Muscle layer of duodenum (tissue), 2 donors: ENCODE measurements at regions not wholly inside any gene's neighbourhood (a gene's known extent, or its start where the extent isn't known, plus 50 kb on each side); places are given as distances from the start of the nearest gene placed in this dataset.

Experiments used
- H3K27ac ChIP-seq: one replicate; pipeline ENCODE4 v1.7.0; 2013; ENCODE audit warnings: mild to moderate bottlenecking, low read length
- H3K27me3 ChIP-seq: one replicate; pipeline ENCODE4 v1.7.0; 2013; ENCODE audit warnings: low read depth, mild to moderate bottlenecking, control low read depth, low read length
- H3K36me3 ChIP-seq, 2 donors: one replicate each; pipeline ENCODE4 v1.7.0; 2013; ENCODE audit warnings: low read length in 2 of 2, control low read depth in 1 of 2, mild to moderate bottlenecking in 1 of 2; ENCODE audit not compliant: insufficient read depth in 2 of 2, control insufficient read depth in 1 of 2
- H3K4me1 ChIP-seq, 2 donors: one replicate each; pipeline ENCODE4 v1.7.0; 2013; ENCODE audit warnings: low read length in 2 of 2, mild to moderate bottlenecking in 2 of 2, control low read depth in 1 of 2, moderate library complexity in 1 of 2; ENCODE audit not compliant: insufficient read depth in 2 of 2, control insufficient read depth in 1 of 2
- H3K4me3 ChIP-seq, 2 donors: one replicate each; pipeline ENCODE4 v1.7.0; 2013; ENCODE audit warnings: low read length in 2 of 2, low read depth in 1 of 2, mild to moderate bottlenecking in 1 of 2
- H3K9me3 ChIP-seq, 2 donors: one replicate each; pipeline ENCODE4 v1.7.0; 2013; ENCODE audit warnings: low read length in 2 of 2, control low read depth in 1 of 2, mild to moderate bottlenecking in 1 of 2; ENCODE audit not compliant: control insufficient read depth in 1 of 2
- donor health status: healthy.

- no peaks in the 10 kb centered on the region for H3K27me3 ChIP-seq
- H3K27ac ChIP-seq, result no peak overlapping the region
- no peaks in the 10 kb centered on the region for H3K9me3 ChIP-seq
- H3K4me1 ChIP-seq, result peaks cover 4 to 6% of the 10 kb centered on the region in 2 donors
- H3K4me3 ChIP-seq, result no peak overlapping the region
- no peaks in the 10 kb centered on the region for H3K36me3 ChIP-seq
Measured at GRCh38 chr4:38207110-38207457, 246.9 kb downstream of the PTTG2 start.

- Histone ChIP-seq H3K27me3 (no peaks in the 10 kb centered on the region), H3K4me3 (no peak overlapping the region), H3K27ac (no peak overlapping the region), H3K4me1 (peaks cover 4 to 6% of the 10 kb centered on the region in 2 donors), H3K9me3 (no peaks in the 10 kb centered on the region), H3K36me3 (no peaks in the 10 kb centered on the region)
Measured at GRCh38 chr4:38209654-38210053, 249.5 kb downstream of the PTTG2 start.

- H3K27me3 ChIP-seq, result no peaks in the 10 kb centered on the region
Measured at GRCh38 chr4:38210396-38211114, 250.4 kb downstream of the PTTG2 start.

GRCh38 chr4:38211885-38212284, 251.7 kb downstream of the PTTG2 start:
- H3K27ac ChIP-seq, result peak overlapping the region; percentile 42
- no peak overlapping the region for H3K4me3 ChIP-seq
- peaks cover 4 to 6% of the 10 kb centered on the region in 2 donors for H3K4me1 ChIP-seq
- H3K27me3 ChIP-seq, result no peaks in the 10 kb centered on the region
- no peaks in the 10 kb centered on the region for H3K36me3 ChIP-seq
- H3K9me3 ChIP-seq, result peaks cover 0 to 4% of the 10 kb centered on the region in 2 donors

More at GRCh38 chr4:38210396-38211114, 250.4 kb downstream of the PTTG2 start:
- Histone ChIP-seq H3K4me1 (peaks cover 4 to 6% of the 10 kb centered on the region in 2 donors), H3K9me3 (peaks cover 0 to 4% of the 10 kb centered on the region in 2 donors), H3K4me3 (no peak overlapping the region), H3K36me3 (no peaks in the 10 kb centered on the region), H3K27ac (no peak overlapping the region)

- H3K4me1 ChIP-seq, result peaks cover 4 to 6% of the 10 kb centered on the region in 2 donors
- H3K9me3 ChIP-seq, result peaks cover 0 to 4% of the 10 kb centered on the region in 2 donors
- H3K27ac ChIP-seq, result no peak overlapping the region
- no peak overlapping the region for H3K4me3 ChIP-seq
- H3K36me3 ChIP-seq, result no peaks in the 10 kb centered on the region
- no peaks in the 10 kb centered on the region for H3K27me3 ChIP-seq
Measured at GRCh38 chr4:38213083-38213805, 253.0 kb downstream of the PTTG2 start.

- no peaks in the 10 kb centered on the region for H3K9me3 ChIP-seq
- no peak overlapping the region for H3K4me3 ChIP-seq
- peak overlapping the region; percentile 61 for H3K27ac ChIP-seq
- H3K27me3 ChIP-seq, result no peaks in the 10 kb centered on the region
- H3K4me1 ChIP-seq, result peaks cover 7 to 11% of the 10 kb centered on the region in 2 donors
- H3K36me3 ChIP-seq, result no peaks in the 10 kb centered on the region
Measured at GRCh38 chr4:38222892-38223291, 262.7 kb downstream of the PTTG2 start.

GRCh38 chr4:38223306-38223705, 263.1 kb downstream of the PTTG2 start:
- no peak overlapping the region for H3K4me3 ChIP-seq

GRCh38 chr4:38223782-38224236, 263.6 kb downstream of the PTTG2 start:
- H3K4me1 ChIP-seq, result peaks cover 7 to 11% of the 10 kb centered on the region in 2 donors
- H3K27ac ChIP-seq, result peak overlapping the region; percentile 61
- H3K4me3 ChIP-seq, result no peak overlapping the region

More at GRCh38 chr4:38223306-38223705, 263.1 kb downstream of the PTTG2 start:
- Histone ChIP-seq H3K9me3 (no peaks in the 10 kb centered on the region), H3K27me3 (no peaks in the 10 kb centered on the region), H3K27ac (peak overlapping the region; percentile 61), H3K4me1 (peaks cover 7 to 11% of the 10 kb centered on the region in 2 donors), H3K36me3 (no peaks in the 10 kb centered on the region)

GRCh38 chr4:38224850-38225249, 264.7 kb downstream of the PTTG2 start:
- Histone ChIP-seq H3K27me3 (no peaks in the 10 kb centered on the region), H3K4me3 (no peak overlapping the region), H3K27ac (peak overlapping the region; percentile 61), H3K9me3 (no peaks in the 10 kb centered on the region), H3K36me3 (no peaks in the 10 kb centered on the region), H3K4me1 (peaks cover 7 to 11% of the 10 kb centered on the region in 2 donors)

More at GRCh38 chr4:38223782-38224236, 263.6 kb downstream of the PTTG2 start:
- H3K36me3 ChIP-seq, result no peaks in the 10 kb centered on the region
- H3K27me3 ChIP-seq, result no peaks in the 10 kb centered on the region
- H3K9me3 ChIP-seq, result no peaks in the 10 kb centered on the region

- H3K4me1 ChIP-seq, result peaks cover 7 to 11% of the 10 kb centered on the region in 2 donors
- no peaks in the 10 kb centered on the region for H3K27me3 ChIP-seq
Measured at GRCh38 chr4:38226170-38226569, 266.0 kb downstream of the PTTG2 start.

GRCh38 chr4:38230121-38230801, 270.1 kb downstream of the PTTG2 start:
- no peaks in the 10 kb centered on the region for H3K36me3 ChIP-seq
- H3K4me1 ChIP-seq, result peaks cover 4 to 6% of the 10 kb centered on the region in 2 donors
- H3K4me3 ChIP-seq, result no peak overlapping the region
- H3K27me3 ChIP-seq, result no peaks in the 10 kb centered on the region
- H3K9me3 ChIP-seq, result no peaks in the 10 kb centered on the region
- peak overlapping the region; percentile 78 for H3K27ac ChIP-seq

More at GRCh38 chr4:38226170-38226569, 266.0 kb downstream of the PTTG2 start:
- Histone ChIP-seq H3K9me3 (no peaks in the 10 kb centered on the region), H3K36me3 (no peaks in the 10 kb centered on the region), H3K4me3 (no peak overlapping the region), H3K27ac (no peak overlapping the region)
